HEK293 (cell line): ENCODE measurements at regions not wholly inside any gene's neighbourhood (a gene's known extent, or its start where the extent isn't known, plus 50 kb on each side); places are given as distances from the start of the nearest gene placed in this dataset.

Experiments used
- CTCF ChIA-PET: fragments of 350-600 bp; formaldehyde crosslinking; extraction: SDS; loops from one replicate; lab custom pipeline; 2021; ENCODE audit warnings: antibody characterized with exemption; lab: Yijun Ruan, JAX
- POLR2A ChIA-PET: fragments of 300-600 bp; formaldehyde crosslinking; extraction: SDS; loops from one replicate; lab custom pipeline; 2020; ENCODE audit warnings: antibody characterized with exemption, inconsistent platforms; lab: Yijun Ruan, JAX
- H3K27ac ChIP-seq: fragments of 200-500 bp; sonication (Bioruptor generic); 2 replicates; pipeline ENCODE4 v1.5.1; 2014; ENCODE audit warnings: low read depth, low read length, control low read depth, inconsistent platforms; ENCODE audit errors: extremely low read depth
- H3K36me3 ChIP-seq, 2 experiments: fragments of 200-500 bp in 1 of 2; sonication (Bioruptor generic) in 1 of 2; 1 replicate in 1 of 2; 2 replicates in 1 of 2; pipeline ENCODE4 v1.5.1; 2014 to 2017; ENCODE audit warnings: inconsistent platforms in 2 of 2, low read length in 2 of 2; ENCODE audit not compliant: control insufficient read depth in 2 of 2, insufficient read depth in 1 of 2
- H3K4me1 ChIP-seq: fragments of 200-500 bp; sonication (Bioruptor generic); 2 replicates; pipeline ENCODE4 v1.5.1; 2014; ENCODE audit warnings: mild to moderate bottlenecking, low read length, inconsistent platforms; ENCODE audit not compliant: control insufficient read depth, insufficient read depth
- H3K4me3 ChIP-seq: 2 replicates; pipeline ENCODE4 v1.5.1; 2011; ENCODE audit warnings: low read depth, mild to moderate bottlenecking, control low read depth, low read length, moderate library complexity
- H3K9me3 ChIP-seq: fragments of 200-500 bp; sonication (Bioruptor generic); 2 replicates; pipeline ENCODE4 v1.5.1; 2014; ENCODE audit warnings: low read depth, low read length, inconsistent platforms; ENCODE audit not compliant: control insufficient read depth, insufficient read depth
- EGR2 ChIP-seq: fragments of 450-650 bp; formaldehyde crosslinking; IDR thresholded peaks from 2 replicates; pipeline ENCODE4 v1.5.1; 2016; ENCODE audit warnings: low read depth, missing biosample characterization, missing genetic modification characterization
- HOXC10 ChIP-seq: sonication (generic); formaldehyde crosslinking; IDR thresholded peaks from 2 replicates; pipeline ENCODE4 v1.8.1; 2023; ENCODE audit warnings: mild to moderate bottlenecking, missing genetic modification reagents
- IKZF3 ChIP-seq: fragments of 450-650 bp; IDR thresholded peaks from 2 replicates; pipeline ENCODE4 v1.5.0; 2018; ENCODE audit warnings: missing biosample characterization, mild to moderate bottlenecking, missing genetic modification characterization, moderate library complexity
- SALL2 ChIP-seq: fragments of 450-650 bp; formaldehyde crosslinking; IDR thresholded peaks from 2 replicates; pipeline ENCODE4 v1.5.0; 2017; ENCODE audit warnings: missing biosample characterization, mild to moderate bottlenecking, missing genetic modification characterization, borderline replicate concordance
- SP7 ChIP-seq: fragments of 450-650 bp; formaldehyde crosslinking; IDR thresholded peaks from 2 replicates; pipeline ENCODE4 v1.5.1; 2016; ENCODE audit warnings: missing biosample characterization, missing genetic modification characterization
- ZBTB10 ChIP-seq: fragments of 450-650 bp; formaldehyde crosslinking; IDR thresholded peaks from 2 replicates; pipeline ENCODE4 v1.5.1; 2016; ENCODE audit warnings: missing biosample characterization, missing genetic modification characterization
- ZBTB6 ChIP-seq: fragments of 450-650 bp; formaldehyde crosslinking; IDR thresholded peaks from 2 replicates; pipeline ENCODE4 v1.5.1; 2017; ENCODE audit warnings: missing biosample characterization, missing genetic modification characterization
- ZFP41 ChIP-seq: fragments of 450-650 bp; formaldehyde crosslinking; IDR thresholded peaks from 2 replicates; pipeline ENCODE4 v1.5.1; 2016; ENCODE audit warnings: missing biosample characterization, missing genetic modification characterization, borderline replicate concordance
- ZNF114 ChIP-seq: fragments of 450-650 bp; formaldehyde crosslinking; IDR thresholded peaks from 2 replicates; pipeline ENCODE4 v1.5.0; 2017; ENCODE audit warnings: missing biosample characterization, missing genetic modification characterization
- ZNF133 ChIP-seq: fragments of 450-650 bp; formaldehyde crosslinking; IDR thresholded peaks from 2 replicates; pipeline ENCODE4 v1.5.1; 2016; ENCODE audit warnings: missing biosample characterization, missing genetic modification characterization
- ZNF138 ChIP-seq: fragments of 450-650 bp; formaldehyde crosslinking; IDR thresholded peaks from 2 replicates; pipeline ENCODE4 v1.5.1; 2016; ENCODE audit warnings: missing biosample characterization, missing genetic modification characterization, borderline replicate concordance
- ZNF148 ChIP-seq: fragments of 450-650 bp; formaldehyde crosslinking; IDR thresholded peaks from 2 replicates; pipeline ENCODE4 v1.5.0; 2017; ENCODE audit warnings: missing biosample characterization, missing genetic modification characterization, borderline replicate concordance
- ZNF214 ChIP-seq: fragments of 450-650 bp; formaldehyde crosslinking; IDR thresholded peaks from 2 replicates; pipeline ENCODE4 v1.5.1; 2017; ENCODE audit warnings: missing biosample characterization, mild to moderate bottlenecking, missing genetic modification characterization, borderline replicate concordance
- ZNF239 ChIP-seq: fragments of 450-650 bp; formaldehyde crosslinking; IDR thresholded peaks from 2 replicates; pipeline ENCODE4 v1.5.1; 2016; ENCODE audit warnings: missing biosample characterization, missing genetic modification characterization
- ZNF366 ChIP-seq: fragments of 450-650 bp; formaldehyde crosslinking; conservative IDR thresholded peaks from 2 replicates; pipeline ENCODE4 v1.5.1; 2016; ENCODE audit warnings: missing biosample characterization, missing genetic modification characterization
- ZNF530 ChIP-seq: fragments of 450-650 bp; formaldehyde crosslinking; IDR thresholded peaks from 2 replicates; pipeline ENCODE4 v1.5.1; 2016; ENCODE audit warnings: low read depth, missing biosample characterization, missing genetic modification characterization
- ZNF548 ChIP-seq: fragments of 450-650 bp; formaldehyde crosslinking; IDR thresholded peaks from 2 replicates; pipeline ENCODE4 v1.5.1; 2016; ENCODE audit warnings: missing biosample characterization, missing genetic modification characterization
- ZNF558 ChIP-seq: fragments of 450-650 bp; formaldehyde crosslinking; IDR thresholded peaks from 2 replicates; pipeline ENCODE4 v1.5.1; 2016; ENCODE audit warnings: missing biosample characterization, missing genetic modification characterization
- ZNF560 ChIP-seq: fragments of 450-650 bp; formaldehyde crosslinking; IDR thresholded peaks from 2 replicates; pipeline ENCODE4 v1.5.1; 2017; ENCODE audit warnings: missing biosample characterization, missing genetic modification characterization, borderline replicate concordance
- ZNF585B ChIP-seq: fragments of 450-650 bp; formaldehyde crosslinking; IDR thresholded peaks from 2 replicates; pipeline ENCODE4 v1.5.1; 2016; ENCODE audit warnings: missing biosample characterization, missing genetic modification characterization
- ZNF610 ChIP-seq: fragments of 450-650 bp; formaldehyde crosslinking; IDR thresholded peaks from 2 replicates; pipeline ENCODE4 v1.5.1; 2016; ENCODE audit warnings: missing biosample characterization, missing genetic modification characterization, borderline replicate concordance
- ZNF645 ChIP-seq: fragments of 450-650 bp; formaldehyde crosslinking; IDR thresholded peaks from 2 replicates; pipeline ENCODE4; 2016; ENCODE audit warnings: missing biosample characterization, missing genetic modification characterization
- ZNF707 ChIP-seq: fragments of 450-650 bp; formaldehyde crosslinking; IDR thresholded peaks from 2 replicates; pipeline ENCODE4 v1.5.1; 2016; ENCODE audit warnings: missing biosample characterization, missing genetic modification characterization
- ZNF843 ChIP-seq: fragments of 450-650 bp; formaldehyde crosslinking; IDR thresholded peaks from 2 replicates; pipeline ENCODE4 v1.5.1; 2016; ENCODE audit warnings: missing biosample characterization, missing genetic modification characterization
- ZSCAN16 ChIP-seq: fragments of 450-650 bp; formaldehyde crosslinking; IDR thresholded peaks from 2 replicates; pipeline ENCODE4 v1.5.1; 2016; ENCODE audit warnings: missing biosample characterization, missing genetic modification characterization

- CTCF ChIA-PET, result interaction anchor here (0.6 kb wide), 2 partner anchors 15 to 67 kb away, joined by 3 to 5 read pairs; no protein-coding TSS in a partner anchor
- POLR2A ChIA-PET, result no interaction called here
- Histone ChIP-seq H3K36me3 (no peaks in the 10 kb centered on the region), H3K4me1 (no peaks in the 10 kb centered on the region), H3K4me3 (no peak overlapping the region), H3K27ac (no peak overlapping the region), H3K9me3 (no peaks in the 10 kb centered on the region)
- TF ChIP-seq ZNF133 (tag by site-specific recombination) (no peak), ZNF707 (tag by site-specific recombination) (no peak), ZNF585B (tag by site-specific recombination) (no peak), ZNF560 (tag by site-specific recombination) (no peak), EGR2 (tag by site-specific recombination) (no peak), ZNF214 (tag by site-specific recombination) (no peak), ZNF239 (tag by site-specific recombination) (no peak), ZNF548 (tag by site-specific recombination) (no peak), ZNF610 (no peak), ZBTB6 (tag by site-specific recombination) (no peak), ZNF366 (no peak), IKZF3 (tag by site-specific recombination) (no peak), ZNF138 (no peak), ZNF645 (tag by site-specific recombination) (no peak), ZNF114 (tag by site-specific recombination) (no peak), SP7 (tag by site-specific recombination) (no peak), ZSCAN16 (tag by site-specific recombination) (no peak), SALL2 (no peak), ZNF558 (tag by site-specific recombination) (no peak)
Observed at GRCh38 chr3:150331978-150332568, 76.0 kb upstream of the TSC22D2 start.

GRCh38 chr3:150330872-150331271 is 77.2 kb upstream of the TSC22D2 start:
- POLR2A ChIA-PET, result no interaction called here
- CTCF ChIA-PET, result no interaction called here

More at GRCh38 chr3:150330872-150331271, 77.2 kb upstream of the TSC22D2 start:
- Histone ChIP-seq H3K9me3 (no peaks in the 10 kb centered on the region), H3K36me3 (no peaks in the 10 kb centered on the region), H3K4me1 (no peaks in the 10 kb centered on the region), H3K27ac (no peak overlapping the region), H3K4me3 (no peak overlapping the region)
- TF ChIP-seq ZNF133 (tag by site-specific recombination), result no peak
- TF ChIP-seq HOXC10, result no peak
- no peak for TF ChIP-seq ZNF530
- no peak for TF ChIP-seq ZBTB10 (tag by site-specific recombination)
- TF ChIP-seq ZNF843 (tag by site-specific recombination), result no peak
- TF ChIP-seq ZNF138, result no peak
- no peak for TF ChIP-seq ZNF148 (tag by site-specific recombination)
- no peak for TF ChIP-seq ZFP41
